ENCODE measurements at regions not wholly inside any gene's neighbourhood (a gene's known extent, or its start where the extent isn't known, plus 50 kb on each side); places are given as distances from the start of the nearest gene placed in this dataset.

GRCh38 chr2:175404839-175405238 lies 223.3 kb upstream of the ATP5MC3 start:
- ATAC-seq (no peak), DNase-seq (no peak)
- TF ChIP-seq, protein P1, sequence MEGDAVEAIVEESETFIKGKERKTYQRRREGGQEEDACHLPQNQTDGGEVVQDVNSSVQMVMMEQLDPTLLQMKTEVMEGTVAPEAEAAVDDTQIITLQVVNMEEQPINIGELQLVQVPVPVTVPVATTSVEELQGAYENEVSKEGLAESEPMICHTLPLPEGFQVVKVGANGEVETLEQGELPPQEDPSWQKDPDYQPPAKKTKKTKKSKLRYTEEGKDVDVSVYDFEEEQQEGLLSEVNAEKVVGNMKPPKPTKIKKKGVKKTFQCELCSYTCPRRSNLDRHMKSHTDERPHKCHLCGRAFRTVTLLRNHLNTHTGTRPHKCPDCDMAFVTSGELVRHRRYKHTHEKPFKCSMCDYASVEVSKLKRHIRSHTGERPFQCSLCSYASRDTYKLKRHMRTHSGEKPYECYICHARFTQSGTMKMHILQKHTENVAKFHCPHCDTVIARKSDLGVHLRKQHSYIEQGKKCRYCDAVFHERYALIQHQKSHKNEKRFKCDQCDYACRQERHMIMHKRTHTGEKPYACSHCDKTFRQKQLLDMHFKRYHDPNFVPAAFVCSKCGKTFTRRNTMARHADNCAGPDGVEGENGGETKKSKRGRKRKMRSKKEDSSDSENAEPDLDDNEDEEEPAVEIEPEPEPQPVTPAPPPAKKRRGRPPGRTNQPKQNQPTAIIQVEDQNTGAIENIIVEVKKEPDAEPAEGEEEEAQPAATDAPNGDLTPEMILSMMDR (IDR thresholded peaks at IDR 0.05), result no peak
- intact Hi-C loops (cut with DNase I, micrococcal nuclease), result no loop called here
- Histone ChIP-seq H3K36me3 (ENCODE audit: low read depth) (no peaks in the 10 kb centered on the region), H3K9me3 (no peaks in the 10 kb centered on the region), H3K4me3 (no peak overlapping the region), H3K4me1 (ENCODE audit: low read depth) (no peaks in the 10 kb centered on the region)

- DNase-seq (no peak), ATAC-seq (no peak)
- Histone ChIP-seq H3K36me3 (ENCODE audit: low read depth) (no peaks in the 10 kb centered on the region), H3K4me1 (ENCODE audit: low read depth) (no peaks in the 10 kb centered on the region), H3K9me3 (no peaks in the 10 kb centered on the region), H3K4me3 (no peak overlapping the region)
- intact Hi-C loops (cut with DNase I, micrococcal nuclease), result no loop called here
- TF ChIP-seq, protein P1 (IDR thresholded peaks at IDR 0.05), result no peak
Measured at GRCh38 chr2:175403599-175404221, 222.2 kb upstream of the ATP5MC3 start.

- DNase-seq (no peak), ATAC-seq (no peak)
- H3K4me3 ChIP-seq, result no peak overlapping the region
- TF ChIP-seq, protein P1 (IDR thresholded peaks at IDR 0.05), result no peak
- no peaks in the 10 kb centered on the region for H3K4me1 ChIP-seq (ENCODE audit: low read depth)
- intact Hi-C loops (cut with DNase I, micrococcal nuclease), result no loop called here
- no peaks in the 10 kb centered on the region for H3K36me3 ChIP-seq (ENCODE audit: low read depth)
- H3K9me3 ChIP-seq, result no peaks in the 10 kb centered on the region
Measured at GRCh38 chr2:175402571-175402970, 221.1 kb upstream of the ATP5MC3 start.

DNA sequence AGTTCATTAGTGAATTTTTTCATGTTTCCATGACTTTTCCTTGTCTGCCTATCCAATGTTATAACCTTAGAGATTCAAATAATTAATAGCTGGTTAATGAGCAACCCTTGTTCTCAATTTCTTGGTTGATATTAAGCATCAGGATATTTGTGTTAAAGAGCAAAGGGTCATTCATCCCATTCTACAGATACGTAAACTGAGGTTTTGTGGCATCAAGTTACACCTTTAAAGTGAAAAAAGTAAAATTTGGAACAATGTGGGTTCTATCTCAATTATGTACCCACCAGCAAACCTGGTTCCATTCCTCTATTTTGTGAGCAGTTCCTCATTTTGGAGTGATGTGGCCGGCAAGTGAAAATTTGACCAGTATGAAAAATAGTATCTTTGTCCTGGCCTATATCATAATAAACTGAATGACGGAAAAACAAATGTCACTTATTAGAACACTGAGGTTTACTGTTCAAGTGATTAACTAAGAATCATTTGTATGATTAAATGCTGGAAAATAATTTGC lies 220.5 kb upstream of the ATP5MC3 start:
- no peak overlapping the region for H3K4me3 ChIP-seq
- no peaks in the 10 kb centered on the region for H3K36me3 ChIP-seq (ENCODE audit: low read depth)
- H3K9me3 ChIP-seq, result no peaks in the 10 kb centered on the region
- H3K4me1 ChIP-seq (ENCODE audit: low read depth), result no peaks in the 10 kb centered on the region
- intact Hi-C loops (cut with DNase I, micrococcal nuclease), result no loop called here
- DNase-seq (no peak), ATAC-seq (no peak)
- TF ChIP-seq, protein P1 (IDR thresholded peaks at IDR 0.05), result no peak

- Histone ChIP-seq H3K4me3 (no peak overlapping the region), H3K4me1 (ENCODE audit: low read depth) (no peaks in the 10 kb centered on the region), H3K9me3 (no peaks in the 10 kb centered on the region), H3K36me3 (ENCODE audit: low read depth) (no peaks in the 10 kb centered on the region)
- TF ChIP-seq, protein P1 (IDR thresholded peaks at IDR 0.05), result no peak
- intact Hi-C loops (cut with DNase I, micrococcal nuclease), result no loop called here
- ATAC-seq (no peak), DNase-seq (no peak)
Measured at GRCh38 chr2:175400975-175401374, 219.5 kb upstream of the ATP5MC3 start.

DNA sequence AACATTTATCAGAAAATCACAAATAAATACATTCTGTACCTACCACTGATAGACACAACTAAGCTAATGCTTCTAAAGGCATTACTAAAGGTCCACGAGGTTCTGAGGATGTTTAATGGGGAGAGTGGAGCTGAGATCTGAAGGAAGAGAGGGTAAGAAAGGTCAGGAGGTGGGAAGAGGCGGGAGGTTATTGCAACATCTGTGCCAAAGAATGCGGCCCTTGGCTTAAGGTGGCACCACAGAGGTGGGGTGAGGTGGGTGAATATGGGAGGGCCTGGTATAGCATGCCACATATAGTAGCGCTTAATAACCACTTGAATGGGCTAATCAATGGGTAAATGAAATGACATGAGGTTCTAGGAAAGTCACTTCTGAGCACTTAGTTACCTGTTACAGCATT lies 217.8 kb upstream of the ATP5MC3 start:
- TF ChIP-seq, protein P1 (IDR thresholded peaks at IDR 0.05), result no peak
- DNase-seq (no peak), ATAC-seq (no peak)
- intact Hi-C loops (cut with DNase I, micrococcal nuclease), result no loop called here
- Histone ChIP-seq H3K36me3 (ENCODE audit: low read depth) (no peaks in the 10 kb centered on the region), H3K9me3 (no peaks in the 10 kb centered on the region), H3K4me3 (no peak overlapping the region), H3K4me1 (ENCODE audit: low read depth) (no peaks in the 10 kb centered on the region)

All from mucosa of descending colon (tissue), 3 donors.